HG02884 (cell line): ENCODE measurements at regions not wholly inside any gene's neighbourhood (a gene's known extent, or its start where the extent isn't known, plus 50 kb on each side); places are given as distances from the start of the nearest gene placed in this dataset.

Experiments
- ATAC-seq: cut with Tn5 transposase; IDR thresholded peaks from one replicate; pipeline ENCODE4 v1.9.1; 2021; ENCODE audit warnings: mild to moderate bottlenecking, moderate library complexity; ENCODE audit not compliant: unreplicated experiment

GRCh38 chr2:176753205-176753604, 459.4 kb upstream of the HNRNPA3 start:
- ATAC-seq: no peak

GRCh38 chr2:176753752-176754474, 458.7 kb upstream of the HNRNPA3 start:
- ATAC-seq: no peak

- ATAC-seq: no peak
Observed at GRCh38 chr2:176755537-176756135, 457.0 kb upstream of the HNRNPA3 start.

DNA sequence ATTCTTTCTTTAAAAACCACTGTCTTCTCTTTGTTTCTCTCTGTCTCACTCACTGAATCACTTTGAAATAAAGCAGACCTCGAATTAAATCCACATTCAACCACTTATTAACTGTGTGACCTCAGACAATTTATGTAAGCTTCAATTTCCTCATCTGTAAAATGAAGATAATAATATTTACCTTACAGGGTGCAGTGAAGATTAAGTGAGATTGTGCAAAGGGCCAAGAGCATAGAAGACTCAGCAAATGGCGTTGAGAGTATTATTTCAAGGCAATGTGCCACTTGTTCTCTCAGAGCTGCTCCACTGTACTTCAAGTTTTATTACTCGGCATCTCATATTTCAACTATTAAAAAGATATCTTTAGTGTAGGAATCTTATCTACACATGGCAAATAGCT, 454.2 kb upstream of the HNRNPA3 start:
- no peak for ATAC-seq

DNA sequence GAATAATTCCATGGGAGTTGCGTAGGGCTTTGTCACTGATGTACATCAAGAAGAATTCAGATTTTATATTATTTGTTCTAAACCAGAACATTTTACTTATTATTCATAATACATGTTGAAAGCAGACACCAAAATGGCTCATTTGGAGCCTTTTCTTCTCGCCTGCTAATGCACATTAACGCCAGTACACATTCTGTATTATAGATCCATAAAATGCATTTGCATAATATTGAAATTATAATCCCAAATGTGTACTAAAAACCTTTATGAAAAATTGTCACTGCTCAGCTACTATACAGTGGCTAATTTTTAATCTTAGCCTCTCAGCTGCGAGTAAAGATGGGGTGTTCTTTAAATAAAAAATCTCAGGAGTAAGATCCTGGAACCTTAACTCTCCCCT, 452.2 kb upstream of the HNRNPA3 start:
- no peak for ATAC-seq

DNA sequence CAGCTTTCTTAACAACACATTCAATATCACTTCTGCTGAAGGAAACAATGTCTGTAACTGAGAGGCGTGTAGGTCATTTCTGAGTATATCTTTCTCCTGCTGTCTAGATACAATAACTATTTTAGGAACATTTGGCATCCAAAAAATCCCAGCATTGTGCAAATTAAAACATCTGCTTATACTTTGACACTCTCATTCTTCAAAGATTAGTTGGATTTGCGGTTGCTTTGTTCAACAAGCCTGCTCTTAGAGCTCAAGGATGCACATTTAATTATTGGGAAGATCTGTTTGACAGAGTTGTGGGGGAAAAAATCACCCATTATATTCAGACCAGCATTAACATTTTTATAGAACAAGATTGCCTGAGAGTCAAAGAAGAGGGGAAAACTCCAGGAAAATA, 449.5 kb upstream of the HNRNPA3 start:
- no peak for ATAC-seq

GRCh38 chr2:176763851-176764404, 448.7 kb upstream of the HNRNPA3 start:
- ATAC-seq: no peak

DNA sequence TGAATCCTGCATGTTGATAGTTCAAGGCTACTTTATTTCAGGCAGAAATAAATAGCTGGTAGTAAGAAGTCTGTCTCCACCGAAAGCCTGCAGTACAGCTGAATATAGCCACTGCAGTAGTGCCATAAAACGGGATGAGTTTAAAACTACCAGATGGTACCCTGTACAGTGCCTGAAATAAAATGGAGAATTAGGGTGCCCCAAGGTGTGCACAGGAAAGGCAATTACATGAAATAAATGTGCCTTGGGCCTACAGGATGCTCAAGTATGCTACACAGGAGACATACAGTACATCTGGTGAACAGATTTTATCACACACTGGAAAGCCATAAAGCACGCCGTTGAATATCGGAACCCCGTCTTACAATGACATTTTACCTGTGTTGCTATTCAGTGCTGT, 447.7 kb upstream of the HNRNPA3 start:
- ATAC-seq: no peak

- no peak for ATAC-seq
Observed at GRCh38 chr2:176766005-176766404, 446.6 kb upstream of the HNRNPA3 start.

DNA sequence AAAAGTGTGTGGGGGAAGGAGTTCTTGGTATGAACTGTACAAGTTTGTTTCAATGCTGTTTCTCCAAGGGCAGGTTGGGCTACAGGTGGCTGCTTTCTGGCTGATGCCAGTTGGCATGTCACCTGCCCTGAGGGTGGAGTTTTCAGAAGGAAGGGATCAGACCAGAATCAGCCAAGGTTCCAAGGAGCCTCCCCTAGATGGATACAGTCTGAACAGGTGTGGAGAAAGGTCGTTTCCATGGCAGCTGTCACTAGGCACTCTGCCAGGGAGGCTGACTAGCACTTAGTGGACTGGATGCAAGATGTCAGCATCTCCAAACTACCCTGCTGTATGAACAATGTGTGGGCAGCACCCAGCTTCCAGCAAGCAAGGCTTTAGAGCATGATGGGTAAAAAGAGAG, 444.4 kb upstream of the HNRNPA3 start:
- ATAC-seq: no peak

GRCh38 chr2:176769021-176769420, 443.6 kb upstream of the HNRNPA3 start:
- no peak for ATAC-seq

- ATAC-seq: no peak
Observed at GRCh38 chr2:176769499-176770370, 442.9 kb upstream of the HNRNPA3 start.

DNA sequence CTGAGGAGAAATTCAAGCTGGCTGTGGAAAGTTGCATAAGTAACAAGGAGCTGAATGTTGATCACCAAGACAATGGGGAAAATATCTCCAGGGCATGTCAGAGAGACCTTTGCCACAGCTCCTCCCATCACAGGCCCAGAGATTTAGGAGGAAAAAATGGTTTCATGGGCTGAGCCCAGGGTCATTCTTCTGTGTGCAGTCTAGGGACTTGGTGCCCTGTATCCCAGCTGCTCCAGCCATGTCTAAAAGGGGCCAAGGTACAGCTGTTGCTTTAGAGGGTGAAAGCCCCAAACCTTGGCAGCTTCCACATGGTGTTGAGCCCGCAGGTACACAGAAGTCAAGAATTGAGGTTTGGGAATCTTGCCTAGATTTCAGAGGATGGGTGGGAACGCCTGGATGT, 439.8 kb upstream of the HNRNPA3 start:
- no peak for ATAC-seq

DNA sequence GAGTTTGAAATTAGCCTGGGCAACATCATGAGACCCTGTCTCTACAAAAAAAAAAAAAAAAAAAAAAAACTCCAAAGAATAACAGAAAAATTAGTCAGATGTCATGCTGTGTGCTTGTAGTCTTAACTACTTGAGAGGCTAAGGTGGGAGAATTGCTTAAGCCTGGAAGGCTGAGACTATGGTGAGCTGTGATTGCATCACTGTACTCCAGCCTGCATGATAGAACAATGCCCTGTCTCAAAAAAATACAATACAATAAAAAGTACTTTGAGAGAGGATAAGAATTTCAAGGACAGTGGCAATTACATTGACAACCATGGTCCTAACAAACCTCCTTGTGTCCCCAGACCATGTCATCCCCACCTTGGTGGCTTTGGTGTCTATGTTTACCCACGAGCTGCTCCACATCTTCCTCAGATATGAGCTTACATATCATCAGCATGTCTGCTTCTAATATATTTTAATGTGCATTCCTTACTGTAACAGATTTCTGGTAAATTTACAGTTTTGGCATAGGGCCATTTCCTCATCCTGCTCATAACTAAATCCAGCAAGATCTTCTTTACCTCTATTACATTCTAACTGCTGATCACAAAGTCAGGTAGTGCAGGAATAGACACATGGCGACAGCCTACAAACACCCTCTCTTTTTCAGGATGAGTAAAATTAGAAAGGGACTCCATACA, 437.7 kb upstream of the HNRNPA3 start:
- no peak for ATAC-seq

- no peak for ATAC-seq
Observed at GRCh38 chr2:176777262-176777661, 435.3 kb upstream of the HNRNPA3 start.

- ATAC-seq: no peak
Observed at GRCh38 chr2:176779917-176780316, 432.7 kb upstream of the HNRNPA3 start.

- no peak for ATAC-seq
Observed at GRCh38 chr2:176780348-176780747, 432.2 kb upstream of the HNRNPA3 start.

DNA sequence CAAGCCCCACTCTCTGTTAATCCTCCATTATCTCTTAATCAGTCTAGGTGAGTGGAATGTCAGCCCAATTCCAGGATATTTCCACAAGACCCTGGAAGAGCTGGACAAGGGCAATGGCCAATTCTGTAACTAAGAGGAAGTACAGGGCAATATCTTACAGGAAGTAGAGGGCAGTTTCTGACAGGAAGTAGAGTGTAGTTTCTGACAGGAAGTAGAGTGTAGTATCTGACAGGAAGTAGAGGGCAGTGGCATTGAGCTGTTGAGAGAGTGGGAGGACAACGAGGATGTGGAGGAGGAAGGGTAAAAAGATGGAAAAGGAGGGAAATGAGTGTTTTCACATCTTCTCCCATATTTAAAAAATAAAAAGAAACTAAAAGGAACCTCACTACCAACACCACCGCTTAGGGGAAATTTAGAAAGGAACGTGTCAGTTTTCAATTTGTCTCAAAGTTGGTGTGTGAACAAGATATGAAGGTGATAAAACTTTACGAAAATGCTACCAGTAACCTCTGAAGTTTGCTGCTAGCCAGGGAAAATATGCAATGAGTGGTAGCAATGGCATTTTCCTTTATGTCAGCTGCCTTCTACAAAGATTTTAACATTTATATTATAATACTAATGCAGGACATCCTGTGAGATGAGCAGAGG, 430.9 kb upstream of the HNRNPA3 start:
- no peak for ATAC-seq

- no peak for ATAC-seq
Observed at GRCh38 chr2:176784633-176785200, 427.9 kb upstream of the HNRNPA3 start.

DNA sequence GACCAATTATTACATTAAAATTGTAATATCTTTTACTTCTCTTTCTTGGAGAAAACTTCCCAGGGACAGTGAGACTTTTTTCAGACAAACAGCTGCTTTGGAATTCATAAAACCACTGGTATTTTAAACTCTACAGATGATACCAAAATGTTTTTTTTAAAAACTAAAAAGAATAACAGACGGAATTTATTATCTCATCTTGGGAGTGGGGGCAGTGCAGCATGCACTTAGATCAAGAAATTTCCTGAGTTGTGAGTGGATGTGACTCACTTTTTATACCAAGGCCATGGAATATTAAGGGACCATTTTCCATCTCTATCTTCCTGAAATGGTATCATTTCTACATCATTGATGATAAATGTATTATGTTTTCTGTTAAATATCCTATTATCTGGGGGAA, 422.8 kb upstream of the HNRNPA3 start:
- ATAC-seq: no peak
